Sigmoid colon (tissue), 6 donors: ENCODE measurements at regions not wholly inside any gene's neighbourhood (a gene's known extent, or its start where the extent isn't known, plus 50 kb on each side); places are given as distances from the start of the nearest gene placed in this dataset.

Source experiments
- DNase-seq: peaks from one replicate; pipeline ENCODE4 v3.0.0-alpha.2; 2019
- H3K27ac ChIP-seq, 4 donors: fragments of 200-600 bp; sonication (generic); one replicate each; pipeline ENCODE4 v1.5.1; 2016 to 2019; ENCODE audit warnings: mild to moderate bottlenecking in 1 of 4
- H3K27me3 ChIP-seq, 3 donors: fragments of 200-600 bp; sonication (generic); one replicate each; pipeline ENCODE4 v1.5.1; 2019; ENCODE audit warnings: mild to moderate bottlenecking in 1 of 3
- H3K36me3 ChIP-seq, 4 donors: fragments of 200-600 bp; sonication (generic); one replicate each; pipeline ENCODE4 v1.5.1; 2016 to 2019
- H3K4me1 ChIP-seq, 4 donors: fragments of 200-600 bp; sonication (generic); one replicate each; pipeline ENCODE4 v1.5.1; 2017 to 2019
- H3K4me3 ChIP-seq, 4 donors: fragments of 200-600 bp; sonication (generic); one replicate each; pipeline ENCODE4 v1.5.1; 2017 to 2019; ENCODE audit warnings: mild to moderate bottlenecking in 2 of 4, moderate library complexity in 1 of 4
- H3K9me3 ChIP-seq, 4 donors: fragments of 200-600 bp in 3 of 4; sonication (generic) in 3 of 4; one replicate each; pipeline versions ENCODE4 v1.5.1 to v1.6.1; 2013 to 2019
- EP300 ChIP-seq, 4 donors: sonication (generic); formaldehyde crosslinking; IDR thresholded peaks; one replicate each; pipeline ENCODE4 v1.6.1; 2017; ENCODE audit warnings: antibody characterized with exemption in 4 of 4
- POLR2A ChIP-seq, 2 donors: fragments of 450-650 bp; IDR thresholded peaks; one replicate each; pipeline ENCODE4 v1.6.1; 2016; ENCODE audit warnings: antibody characterized with exemption in 2 of 2, mild to moderate bottlenecking in 2 of 2, moderate library complexity in 2 of 2
- POLR2AphosphoS5 ChIP-seq, 4 donors: sonication (generic); formaldehyde crosslinking; IDR thresholded peaks; one replicate each; pipeline ENCODE4 v1.6.1; 2017; ENCODE audit warnings: antibody characterized with exemption in 4 of 4
- WGBS, 2 donors: extraction: QIAGEN DNeasy Blood & Tissue Kit; methylation state at CpG; one replicate each; pipeline ENCODE4 v1.1.7; 2013; 5-methylcytosine and 5-hydroxymethylcytosine counted together
- intact Hi-C: fragments of 100-400 bp; cut with DNase I; formaldehyde crosslinking; loops from one replicate; pipeline ENCODE4 v1.15.1; 2023
- TF ChIP-seq, protein P1 (sequence below), 4 experiments: fragments of 450-650 bp in 3 of 4; fragments of 200-600 bp in 1 of 4; IDR thresholded peaks; one replicate each; pipeline ENCODE4 v1.5.1; 2016 to 2019; ENCODE audit warnings: antibody characterized with exemption in 4 of 4, mild to moderate bottlenecking in 3 of 4, moderate library complexity in 2 of 4
- donor health status: healthy with polysubstance abuse.
- donor health status: healthy.

DNA sequence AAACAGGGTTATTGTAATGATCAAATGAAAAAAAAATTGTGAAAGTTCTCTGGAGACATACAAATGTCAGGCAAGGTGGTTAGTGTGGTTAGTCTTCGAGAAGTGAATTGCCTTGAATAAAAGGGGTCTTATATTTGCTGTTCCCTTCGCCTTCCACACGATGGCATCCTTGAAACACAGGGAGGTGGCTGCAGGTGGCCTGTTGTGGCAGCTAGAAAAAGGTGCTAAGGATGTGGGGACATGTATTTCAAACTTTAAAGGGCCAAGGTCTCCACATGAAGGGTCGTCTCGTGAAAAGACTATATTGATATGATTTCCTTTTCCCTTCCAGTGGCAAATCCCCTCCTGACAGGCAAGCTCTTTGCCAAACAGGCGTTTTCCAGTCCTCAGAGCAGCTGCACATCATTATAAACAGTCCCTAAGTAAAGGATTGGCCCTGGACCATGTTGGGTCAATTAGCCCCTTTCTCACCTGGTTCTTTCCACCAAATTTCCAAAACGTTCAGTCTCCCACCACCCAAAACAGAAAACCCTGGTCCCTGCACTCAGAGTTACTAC lies 68.5 kb downstream of the COPS8 start:
- Histone ChIP-seq H3K4me3 (no peak overlapping the region), H3K9me3 (no peaks in the 10 kb centered on the region), H3K27me3 (no peaks in the 10 kb centered on the region), H3K4me1 (peaks cover 0 to 39% (median 25%) of the 10 kb centered on the region in 4 donors), H3K27ac (peak overlapping the region in 3 of 4 donors; percentile 17 to 75 (median 73)), H3K36me3 (no peaks in the 10 kb centered on the region)
- 30 to 36% methylated on average over 7 of the region's 7 CpGs for WGBS, 2 donors
- no peak for DNase-seq
- TF ChIP-seq POLR2AphosphoS5 (IDR thresholded peaks at IDR 0.05) (peak in 1 of 4 donors; percentile 19), EP300 (IDR thresholded peaks at IDR 0.05) (no peak), POLR2A (IDR thresholded peaks at IDR 0.05) (no peak)
- TF ChIP-seq, protein P1, sequence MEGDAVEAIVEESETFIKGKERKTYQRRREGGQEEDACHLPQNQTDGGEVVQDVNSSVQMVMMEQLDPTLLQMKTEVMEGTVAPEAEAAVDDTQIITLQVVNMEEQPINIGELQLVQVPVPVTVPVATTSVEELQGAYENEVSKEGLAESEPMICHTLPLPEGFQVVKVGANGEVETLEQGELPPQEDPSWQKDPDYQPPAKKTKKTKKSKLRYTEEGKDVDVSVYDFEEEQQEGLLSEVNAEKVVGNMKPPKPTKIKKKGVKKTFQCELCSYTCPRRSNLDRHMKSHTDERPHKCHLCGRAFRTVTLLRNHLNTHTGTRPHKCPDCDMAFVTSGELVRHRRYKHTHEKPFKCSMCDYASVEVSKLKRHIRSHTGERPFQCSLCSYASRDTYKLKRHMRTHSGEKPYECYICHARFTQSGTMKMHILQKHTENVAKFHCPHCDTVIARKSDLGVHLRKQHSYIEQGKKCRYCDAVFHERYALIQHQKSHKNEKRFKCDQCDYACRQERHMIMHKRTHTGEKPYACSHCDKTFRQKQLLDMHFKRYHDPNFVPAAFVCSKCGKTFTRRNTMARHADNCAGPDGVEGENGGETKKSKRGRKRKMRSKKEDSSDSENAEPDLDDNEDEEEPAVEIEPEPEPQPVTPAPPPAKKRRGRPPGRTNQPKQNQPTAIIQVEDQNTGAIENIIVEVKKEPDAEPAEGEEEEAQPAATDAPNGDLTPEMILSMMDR (IDR thresholded peaks at IDR 0.05): peak; percentile 40 to 63 (median 45)
- intact Hi-C loops: loop anchor here (2.0 to 10.0 kb wide), 2 partner anchors 321 to 421 kb away; no protein-coding TSS in a partner anchor

DNA sequence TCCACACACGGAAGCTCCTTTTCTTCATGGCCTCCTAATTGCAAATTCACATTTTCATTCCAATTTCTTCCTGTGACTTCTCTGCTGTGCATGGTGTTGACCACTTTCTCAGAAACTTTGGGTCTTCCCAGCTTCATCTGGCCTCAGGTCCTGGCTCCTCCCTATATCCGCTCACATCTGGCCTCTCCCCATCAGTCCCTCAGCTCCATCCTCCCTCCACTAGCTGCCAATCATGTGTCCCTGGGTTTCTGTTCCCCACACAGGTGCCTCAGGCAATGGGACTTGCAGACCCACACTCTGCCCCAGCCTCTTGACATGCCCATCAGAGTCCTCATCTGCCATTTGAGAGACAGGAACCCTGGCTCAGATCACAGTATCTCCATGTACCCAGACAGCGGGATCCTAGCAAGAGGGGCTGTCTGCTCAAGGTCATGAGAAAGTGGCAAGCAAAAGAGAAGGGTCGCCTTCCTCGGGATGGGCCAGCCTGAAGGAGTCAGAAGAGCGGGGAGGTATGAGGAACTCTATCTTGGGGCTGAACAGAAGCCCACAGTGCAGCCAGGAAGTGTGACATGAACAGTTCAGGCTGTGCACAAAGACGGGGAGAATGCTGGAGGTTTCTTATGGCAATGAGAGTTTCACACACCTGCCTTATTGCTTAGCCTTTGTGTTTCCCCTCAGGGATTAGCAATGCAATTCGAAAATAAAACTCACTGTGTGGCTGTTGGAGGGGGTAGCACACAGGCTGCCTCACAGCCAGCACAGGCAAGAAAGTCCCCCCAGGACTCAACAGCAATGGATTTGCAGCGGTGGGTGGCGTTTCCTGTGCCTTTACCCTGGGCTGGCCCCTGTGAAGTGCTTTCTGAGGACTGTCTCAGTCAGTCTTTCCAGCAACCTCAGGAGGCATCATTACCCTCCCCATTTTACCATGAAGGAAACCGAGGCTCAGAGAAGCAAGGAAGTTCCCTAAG lies 69.5 kb downstream of the COPS8 start:
- Histone ChIP-seq H3K27ac (peak overlapping the region in 3 of 4 donors; percentile 68 to 75 (median 73)), H3K4me1 (peaks cover 0 to 47% (median 25%) of the 10 kb centered on the region in 4 donors), H3K36me3 (no peaks in the 10 kb centered on the region), H3K9me3 (no peaks in the 10 kb centered on the region), H3K27me3 (no peaks in the 10 kb centered on the region), H3K4me3 (no peak overlapping the region)
- intact Hi-C loops: loop anchor here (2.0 to 10.0 kb wide), 2 partner anchors 320 to 420 kb away; no protein-coding TSS in a partner anchor
- TF ChIP-seq POLR2AphosphoS5 (IDR thresholded peaks at IDR 0.05) (no peak), POLR2A (IDR thresholded peaks at IDR 0.05) (no peak), EP300 (IDR thresholded peaks at IDR 0.05) (no peak)
- TF ChIP-seq, protein P1 (IDR thresholded peaks at IDR 0.05): no peak
- WGBS, 2 donors: 73 to 80% methylated on average over 11 of the region's 11 CpGs
- no peak for DNase-seq

- no peaks in the 10 kb centered on the region for H3K36me3 ChIP-seq
- DNase-seq: peak; percentile 88
- TF ChIP-seq POLR2AphosphoS5 (IDR thresholded peaks at IDR 0.05): peak; percentile 42 to 73 (median 50)
- TF ChIP-seq, protein P1 (IDR thresholded peaks at IDR 0.05): no peak
- TF ChIP-seq EP300 (IDR thresholded peaks at IDR 0.05): peak in 3 of 4 donors; percentile 15 to 21 (median 19)
- H3K27ac ChIP-seq: peak overlapping the region; percentile 39 to 75 (median 70)
- peaks cover 0 to 47% (median 25%) of the 10 kb centered on the region in 4 donors for H3K4me1 ChIP-seq
- no peaks in the 10 kb centered on the region for H3K9me3 ChIP-seq
- H3K27me3 ChIP-seq: no peaks in the 10 kb centered on the region
- 60% methylated on average over 30 of the region's 30 CpGs for WGBS, 2 donors
- intact Hi-C loops: loop anchor here (10.0 kb wide), 1 partner anchor 419 kb away; no protein-coding TSS in a partner anchor
- peak overlapping the region in 3 of 4 donors; percentile 7 to 19 (median 17) for H3K4me3 ChIP-seq
Measured at GRCh38 chr2:237156031-237156856, 70.6 kb downstream of the COPS8 start.
